HG03439 (cell line): ENCODE measurements at regions not wholly inside any gene's neighbourhood (a gene's known extent, or its start where the extent isn't known, plus 50 kb on each side); places are given as distances from the start of the nearest gene placed in this dataset.

Experiments used
- ATAC-seq: cut with Tn5 transposase; IDR thresholded peaks from one replicate; pipeline ENCODE4 v1.9.1; 2021; ENCODE audit warnings: mild to moderate bottlenecking, moderate library complexity; ENCODE audit not compliant: unreplicated experiment

DNA sequence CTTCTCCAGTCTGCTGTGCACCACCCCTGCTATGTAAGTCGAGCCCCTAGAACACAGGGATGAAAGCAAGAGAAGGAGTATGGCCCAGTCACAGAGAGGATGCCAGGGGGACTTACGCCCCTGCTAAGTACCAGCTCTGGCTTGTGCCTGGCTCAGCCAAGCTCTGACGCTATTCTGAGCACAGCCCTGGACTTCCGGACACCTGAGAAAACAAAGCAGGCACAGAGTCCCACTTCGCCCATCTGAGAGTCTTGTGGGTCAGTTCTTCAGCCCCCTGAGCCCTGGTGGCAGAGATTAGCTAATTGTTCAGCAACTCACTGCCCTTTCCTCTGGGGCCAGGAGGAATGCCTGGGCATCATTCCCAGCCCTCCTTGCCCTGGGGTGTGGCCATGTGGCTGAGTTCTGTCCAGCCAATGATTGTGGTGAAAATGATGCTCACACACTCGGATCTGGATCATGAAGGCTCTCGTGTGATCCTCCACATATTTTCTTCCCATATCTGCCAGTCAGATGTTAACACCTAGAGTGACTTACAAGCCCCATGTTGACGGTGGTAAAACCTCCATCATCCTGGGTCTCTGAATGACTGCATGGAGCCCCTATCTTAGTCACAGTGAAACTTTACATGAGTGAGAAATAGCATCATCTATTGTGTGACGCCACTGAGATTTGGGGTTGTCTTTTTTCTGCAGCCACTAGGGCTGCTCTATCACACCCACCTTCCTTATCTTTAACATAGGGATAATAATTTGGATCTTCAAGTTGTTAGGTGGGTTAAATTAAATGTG is 105.7 kb downstream of the TPRA1 start:
- no peak for ATAC-seq

DNA sequence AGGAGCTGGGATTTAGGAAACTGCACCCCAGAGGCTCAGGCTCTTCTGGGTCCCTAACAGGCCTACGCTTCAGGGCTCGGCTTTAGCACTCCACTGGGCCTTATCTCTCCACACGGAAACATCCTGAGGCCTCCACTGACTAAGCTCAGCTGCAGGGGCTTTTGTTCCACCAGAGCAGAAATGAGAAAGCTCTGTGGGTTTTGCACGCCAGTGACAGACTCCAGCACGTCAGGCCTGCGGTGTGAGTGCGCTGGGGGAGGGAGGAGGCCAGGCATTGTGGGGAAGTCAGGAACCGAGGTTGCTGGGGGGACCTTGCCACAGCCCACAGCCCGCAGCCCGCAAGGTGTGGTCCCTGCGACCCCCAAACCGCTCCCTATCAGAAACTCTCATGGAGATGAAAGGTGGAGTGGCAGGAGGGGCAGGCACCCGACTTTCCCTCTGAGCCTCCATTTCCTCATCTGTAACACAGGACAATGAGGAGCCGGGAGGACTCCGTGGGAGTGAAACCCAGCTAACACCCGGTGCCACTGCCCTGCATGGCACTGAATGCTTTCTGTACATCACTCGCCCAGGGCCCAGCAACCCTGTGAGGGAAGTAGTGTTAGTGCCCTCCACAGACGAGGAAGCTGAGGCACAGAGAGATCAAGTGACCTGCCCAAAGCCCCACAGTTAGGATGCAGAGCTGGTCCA is 106.5 kb downstream of the TPRA1 start:
- ATAC-seq: no peak

DNA sequence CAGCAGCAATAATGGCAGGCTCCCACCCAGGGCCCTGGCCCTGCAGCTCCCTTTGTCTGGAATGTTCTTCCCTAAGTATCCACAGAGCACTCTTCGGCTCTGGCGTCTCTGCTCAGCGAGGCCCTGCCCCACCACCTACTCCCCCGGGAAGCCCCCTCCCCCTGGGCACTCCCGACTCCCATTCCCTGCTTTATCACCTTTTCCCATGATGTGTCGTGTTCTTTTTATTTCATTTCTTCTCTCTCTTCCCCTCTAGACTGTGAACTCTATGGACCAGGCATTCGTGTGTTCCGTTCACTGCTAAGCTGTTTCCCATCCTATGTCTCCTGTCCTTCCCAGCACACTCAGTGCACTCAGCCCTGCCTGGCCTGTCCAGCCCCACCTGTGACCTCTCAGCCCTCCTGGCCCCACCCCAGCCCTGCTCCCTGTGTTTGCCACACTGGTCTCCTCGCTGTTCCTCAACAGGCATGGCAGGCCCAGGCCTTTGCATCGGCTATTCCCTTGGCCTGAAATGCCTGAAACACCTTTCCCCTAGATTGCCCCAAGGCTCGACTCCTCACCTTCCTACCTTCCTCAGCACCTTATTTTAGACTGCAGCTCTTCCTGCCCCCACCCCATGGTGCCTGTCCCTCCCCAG is 107.4 kb downstream of the TPRA1 start:
- ATAC-seq: no peak

DNA sequence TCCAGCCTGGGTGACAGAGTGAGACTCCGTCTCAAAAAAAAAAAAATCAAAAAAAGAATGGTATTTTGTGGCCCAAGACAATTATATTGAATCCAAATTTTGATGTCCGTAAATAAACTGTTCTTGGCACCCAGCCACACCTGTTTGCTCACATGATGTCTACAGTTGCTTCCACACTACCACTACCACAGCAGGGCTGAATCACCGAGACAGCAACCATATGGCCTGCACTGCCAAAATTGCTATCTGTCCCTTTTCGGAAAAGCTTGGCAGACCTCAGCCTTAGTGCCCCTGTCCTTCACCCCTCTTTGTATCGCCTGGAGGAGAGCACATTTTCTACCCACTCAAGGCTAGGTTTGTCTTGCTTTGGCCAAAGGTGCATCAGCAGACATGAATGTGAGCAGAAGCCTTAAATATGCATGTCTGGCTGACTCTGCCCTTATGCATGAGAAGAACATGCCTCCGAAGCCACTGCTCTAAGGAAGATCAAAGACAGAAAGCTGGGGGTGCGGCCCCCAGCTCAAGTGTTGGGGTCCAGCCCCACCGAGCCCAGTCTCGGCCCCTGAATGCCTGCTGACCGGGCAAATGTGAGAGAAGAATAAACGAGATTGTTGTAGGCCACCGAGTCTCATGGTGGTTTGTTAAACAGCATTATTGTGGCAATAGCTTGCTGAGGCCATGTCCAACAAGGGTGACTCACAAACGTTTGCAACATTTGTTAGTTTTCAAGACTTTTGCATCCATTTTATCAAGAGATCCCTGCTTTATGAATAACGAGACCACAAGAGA is 108.1 kb downstream of the TPRA1 start:
- no peak for ATAC-seq

DNA sequence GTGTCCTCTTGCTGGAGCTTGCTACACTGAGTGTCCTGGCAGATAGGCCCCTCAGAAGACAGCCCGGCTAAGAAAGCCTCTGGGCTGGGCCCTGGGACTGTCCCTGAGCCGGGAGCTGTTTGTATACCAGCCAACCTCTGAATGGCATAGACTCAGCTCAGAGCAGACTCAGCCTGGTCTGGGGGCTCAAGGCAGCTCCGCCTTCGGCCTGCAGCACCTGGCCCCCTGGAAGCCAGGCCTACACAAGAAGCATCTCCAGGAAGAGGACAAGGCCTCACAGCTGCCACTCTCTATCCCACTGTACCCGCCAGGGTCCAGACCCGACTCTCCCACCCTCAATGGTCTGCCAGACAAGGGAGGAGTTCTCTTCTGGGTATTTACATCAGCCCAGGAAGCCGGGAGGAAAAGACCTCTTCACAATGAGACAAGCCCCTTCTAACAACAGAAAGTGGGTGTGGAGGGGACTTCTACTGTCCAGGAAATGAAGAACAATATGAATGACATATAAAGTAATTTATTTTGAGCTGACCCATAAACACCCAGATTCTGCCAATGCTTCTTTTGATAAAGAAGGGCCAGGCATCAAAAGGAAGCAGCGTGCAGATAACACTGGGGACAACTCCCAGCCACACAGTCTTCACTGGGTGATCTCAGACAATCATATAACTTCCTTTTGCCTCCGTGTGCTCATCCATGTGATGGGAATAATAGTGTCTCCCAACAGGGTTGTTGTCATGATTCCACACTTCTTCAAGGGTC is 110.2 kb downstream of the TPRA1 start:
- ATAC-seq: no peak

DNA sequence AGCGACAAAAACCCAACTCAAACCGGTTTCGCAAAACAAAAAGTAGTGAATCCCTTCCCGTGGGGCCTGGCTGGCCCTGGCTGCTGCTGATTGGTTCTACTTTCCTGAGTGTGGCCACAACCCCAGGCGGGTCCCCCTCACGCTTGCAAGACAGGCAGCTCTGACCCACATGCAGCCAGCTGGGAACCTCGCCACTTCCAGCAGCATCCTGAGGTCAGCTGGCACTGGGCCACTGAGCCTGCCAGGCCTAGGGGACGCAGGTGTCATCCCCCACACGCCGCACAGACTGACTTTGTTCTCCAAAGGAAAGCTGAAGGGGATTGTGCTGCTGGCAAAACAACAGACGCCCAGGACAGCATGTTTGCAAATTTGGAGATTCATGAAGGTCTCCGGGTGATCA is 111.1 kb downstream of the TPRA1 start:
- no peak for ATAC-seq

DNA sequence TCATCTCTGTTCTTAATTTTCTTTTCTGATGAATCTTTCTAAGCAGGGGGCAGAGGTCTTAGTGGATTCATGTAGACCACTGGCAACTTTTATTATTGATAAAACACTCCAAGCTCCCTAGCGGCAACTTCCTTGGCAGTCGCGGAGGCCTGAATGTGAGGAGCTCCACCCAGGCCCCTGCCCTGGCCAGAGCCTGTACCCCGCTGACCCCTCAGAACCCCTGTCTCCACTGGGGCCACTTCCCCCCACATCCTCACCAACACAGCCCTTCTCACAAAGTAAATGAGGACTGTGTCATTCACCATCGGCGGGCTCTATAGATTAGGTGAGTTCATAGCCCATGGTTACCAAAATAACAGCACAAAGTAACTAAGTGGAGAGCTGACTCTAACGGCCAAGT is 111.6 kb downstream of the TPRA1 start:
- no peak for ATAC-seq

DNA sequence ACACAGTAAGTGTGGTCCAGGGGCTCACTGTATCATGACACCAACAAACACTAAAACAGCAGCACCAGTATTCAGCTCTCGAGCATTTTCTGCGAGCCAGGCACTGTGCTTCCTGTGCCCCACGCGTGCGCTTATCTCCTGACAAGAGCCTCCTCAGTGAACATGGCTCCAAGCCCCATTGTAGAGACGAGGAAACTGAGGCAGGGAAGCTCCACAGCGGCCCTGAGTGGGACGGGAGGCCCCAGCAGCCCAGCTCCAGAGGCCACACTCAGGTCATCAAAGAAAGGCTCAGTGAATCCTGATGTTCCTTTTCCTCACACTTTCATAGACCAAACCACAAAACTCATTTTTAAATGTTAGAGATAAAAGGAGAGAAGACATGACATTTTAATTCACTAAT is 113.1 kb downstream of the TPRA1 start:
- no peak for ATAC-seq

DNA sequence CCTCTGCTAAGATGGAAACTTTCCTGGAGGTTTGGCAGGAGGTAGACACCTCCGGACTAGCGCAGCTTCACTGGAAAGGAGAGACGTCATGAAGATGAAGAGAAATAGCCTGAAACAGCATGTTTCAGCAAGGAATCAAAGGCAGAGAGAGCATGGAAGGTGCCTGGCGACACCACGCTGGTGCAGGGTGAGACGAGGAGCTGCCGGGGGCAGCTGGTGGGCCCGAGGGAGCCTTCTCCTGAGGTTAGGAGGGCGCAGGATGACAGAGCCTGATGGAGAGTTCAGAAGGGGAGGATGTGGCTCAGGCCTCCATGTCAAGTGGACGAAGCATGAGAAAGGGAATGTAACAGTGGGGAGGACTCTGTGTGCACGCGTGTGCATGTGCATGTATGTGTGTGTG is 113.6 kb downstream of the TPRA1 start:
- no peak for ATAC-seq

DNA sequence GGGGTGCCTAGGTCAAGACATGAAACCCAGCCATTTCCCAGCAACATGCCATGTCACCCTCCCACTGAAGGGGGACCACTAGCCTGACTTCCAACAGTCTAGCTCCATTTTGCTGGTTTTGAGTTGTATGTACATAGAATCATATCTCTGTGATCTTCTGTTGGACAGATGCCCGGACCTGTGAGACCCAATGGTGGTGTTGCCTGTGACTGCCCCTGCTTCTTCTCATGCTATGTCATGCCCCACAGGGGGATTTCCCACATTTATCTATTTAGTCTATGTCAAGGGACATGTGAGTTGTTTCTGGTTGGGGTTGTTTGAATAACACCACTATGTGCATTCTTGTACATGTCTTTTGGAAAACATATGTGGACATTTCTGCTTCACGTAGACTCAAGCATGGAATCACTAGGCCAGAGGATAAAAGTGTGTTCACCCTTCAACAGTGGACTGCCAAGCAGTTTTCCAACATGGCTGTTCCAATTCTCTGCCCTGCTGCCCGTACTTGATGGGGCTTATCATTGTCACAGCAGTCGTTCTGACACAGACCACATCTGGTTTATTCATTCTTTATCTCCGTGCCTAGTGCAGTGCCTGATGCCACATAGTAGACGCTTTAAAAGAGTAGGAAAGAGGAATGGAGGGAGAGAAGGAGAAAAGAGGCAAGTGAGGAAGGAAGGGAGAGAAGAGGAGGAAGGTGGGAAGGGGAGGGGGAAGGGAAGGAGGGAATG is 114.4 kb downstream of the TPRA1 start:
- no peak for ATAC-seq

DNA sequence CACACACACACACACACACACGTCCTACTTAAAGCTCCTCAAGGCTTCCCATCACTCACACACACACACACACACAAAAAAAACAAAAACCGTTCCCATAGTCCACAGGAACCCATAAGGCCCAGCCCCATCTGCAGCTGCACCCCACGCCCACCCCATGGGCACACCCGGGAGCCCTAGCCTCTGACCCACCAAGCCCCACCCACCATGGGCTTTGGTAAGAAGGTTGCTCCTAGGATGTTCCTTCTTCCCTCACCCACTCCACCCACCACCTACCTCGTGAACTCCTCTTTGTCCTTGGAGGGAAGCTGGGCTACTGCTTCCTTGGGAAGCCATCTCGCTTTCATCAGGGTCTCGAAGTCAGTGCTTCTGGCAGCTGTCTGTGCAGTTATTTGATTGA is 115.1 kb downstream of the TPRA1 start:
- ATAC-seq: no peak

DNA sequence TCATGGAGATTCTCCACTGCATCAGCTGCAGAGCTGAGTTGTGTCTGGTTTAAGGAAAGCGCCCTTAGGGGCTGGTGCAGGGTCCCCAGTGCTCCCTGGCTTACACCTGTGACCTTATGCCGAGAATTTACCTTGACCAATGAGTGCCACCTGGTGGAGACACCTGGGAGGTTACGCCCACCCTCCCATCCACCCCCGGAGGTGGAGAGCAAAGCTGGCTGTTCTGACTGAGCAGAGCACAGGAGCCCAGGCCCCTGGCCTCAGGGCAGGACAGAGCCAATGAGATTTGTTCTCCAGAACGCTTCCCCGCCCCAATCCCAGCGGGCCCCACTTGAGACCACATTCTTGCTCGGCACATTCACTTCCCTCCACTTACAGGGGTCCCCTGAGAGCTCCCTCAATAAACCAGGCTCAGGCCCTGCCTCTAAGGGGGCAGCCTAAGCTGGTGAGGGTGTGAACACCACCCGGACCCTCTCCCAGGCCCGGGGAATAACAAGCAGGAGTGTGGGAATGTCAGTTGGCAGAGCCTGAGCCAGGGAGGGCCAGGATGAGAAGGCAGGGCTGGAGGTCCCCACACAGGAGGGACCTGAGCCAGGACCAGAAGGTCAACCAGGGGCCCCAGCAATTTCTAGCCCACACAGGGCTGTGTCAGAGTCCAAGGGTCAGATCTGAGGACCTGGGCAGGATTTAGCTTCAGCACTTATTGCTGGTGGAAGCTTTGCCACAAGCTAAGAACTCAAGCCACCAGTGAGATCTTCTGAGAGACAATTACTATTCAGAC is 117.1 kb downstream of the TPRA1 start:
- no peak for ATAC-seq

DNA sequence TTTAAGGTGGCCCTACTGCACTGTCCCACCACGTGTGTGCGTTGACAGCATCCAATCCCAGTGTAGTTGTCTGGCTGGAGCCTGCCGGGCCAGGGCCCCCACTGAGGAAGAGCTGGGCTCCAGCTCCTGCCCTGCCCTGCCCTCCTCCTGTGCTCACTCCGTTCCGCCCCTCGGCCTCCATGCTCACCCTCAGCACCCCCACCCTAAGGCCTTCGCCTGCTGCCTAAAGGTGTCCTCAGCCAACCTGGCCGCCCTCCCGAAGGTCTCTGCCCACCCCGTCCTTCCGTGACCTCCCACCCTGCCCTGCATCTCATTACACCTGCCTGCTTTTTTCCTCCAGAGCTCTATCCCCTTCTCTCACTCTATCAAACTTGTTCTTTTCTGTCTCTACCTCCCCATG is 118.0 kb downstream of the TPRA1 start:
- no peak for ATAC-seq

DNA sequence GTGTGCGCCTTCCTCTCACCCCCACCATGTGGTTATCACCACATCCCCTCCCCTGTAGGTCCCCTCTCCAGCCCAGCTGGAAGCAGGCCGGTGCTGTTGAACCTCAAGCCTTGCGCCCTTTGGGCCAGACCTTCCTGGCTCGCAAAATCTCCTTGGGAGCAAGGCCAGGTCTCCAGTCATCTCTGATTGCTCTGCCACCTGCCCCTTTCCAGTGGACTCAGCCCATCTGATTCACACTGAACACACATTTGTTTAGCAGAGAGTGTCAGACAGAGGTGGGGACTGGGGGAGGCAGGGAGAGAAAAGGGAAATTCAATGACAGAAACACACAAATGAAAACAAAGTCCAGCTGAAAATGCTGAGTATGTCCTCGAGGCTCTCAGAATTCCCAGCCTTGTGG is 119.4 kb downstream of the TPRA1 start:
- no peak for ATAC-seq

DNA sequence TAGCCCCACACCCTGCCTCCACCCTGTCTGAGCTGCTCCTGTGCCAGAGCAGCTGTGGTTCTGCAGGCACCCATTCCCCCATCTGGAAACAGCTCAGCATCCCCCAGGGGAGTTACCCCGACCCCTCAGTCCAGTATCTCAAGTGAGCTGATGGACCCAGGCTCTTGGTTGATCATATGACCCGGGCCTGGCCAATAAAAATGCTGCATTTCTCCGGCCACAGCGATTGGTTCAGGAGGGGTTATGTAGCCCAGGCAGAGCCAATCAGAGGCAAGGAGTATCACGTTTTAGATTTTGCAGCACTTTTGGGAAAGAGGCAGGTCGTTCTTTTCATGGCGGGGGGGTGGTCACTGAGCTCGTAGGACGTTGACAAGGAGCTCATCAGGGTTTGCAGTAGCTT is 120.8 kb downstream of the TPRA1 start:
- no peak for ATAC-seq

DNA sequence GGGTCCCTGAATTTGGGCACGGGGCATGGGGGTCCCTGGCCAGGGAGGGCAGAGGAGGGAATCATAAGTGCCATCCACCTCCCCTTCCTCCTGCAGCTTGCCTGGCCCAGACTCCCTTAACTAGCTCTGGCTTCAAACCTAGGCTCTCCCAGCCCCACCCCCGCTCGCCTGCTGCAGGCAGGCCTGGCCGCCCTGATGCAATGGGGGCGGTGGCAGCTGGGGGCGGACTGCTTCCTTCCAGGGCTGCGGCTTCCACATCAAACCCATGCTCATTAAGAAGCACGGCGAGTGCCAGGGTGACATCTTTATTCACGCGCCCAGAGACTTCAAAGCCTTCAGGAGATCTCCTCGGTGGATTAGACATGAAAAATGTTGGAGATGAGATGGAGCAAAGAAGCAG is 123.1 kb downstream of the TPRA1 start:
- ATAC-seq: no peak

DNA sequence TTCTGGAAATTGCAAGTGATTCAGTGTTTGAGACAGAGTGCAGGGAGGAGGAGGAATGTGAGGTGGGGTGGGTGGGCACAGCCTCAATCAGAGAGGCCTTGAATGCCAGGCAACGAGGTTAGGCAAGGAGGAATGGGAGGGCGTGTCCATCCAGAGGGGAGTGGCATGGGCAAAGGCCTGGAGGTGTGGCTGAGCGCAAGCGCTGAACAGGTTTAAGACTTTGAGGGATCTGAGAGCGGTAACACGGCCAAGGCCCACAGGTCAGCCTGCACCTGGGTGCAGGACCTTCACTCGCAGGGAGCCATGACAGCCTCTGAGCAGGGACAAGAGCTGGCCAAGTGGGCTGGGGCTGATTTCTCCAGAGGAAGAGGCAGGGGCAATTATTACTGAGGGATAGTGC is 125.9 kb downstream of the TPRA1 start:
- ATAC-seq: no peak

DNA sequence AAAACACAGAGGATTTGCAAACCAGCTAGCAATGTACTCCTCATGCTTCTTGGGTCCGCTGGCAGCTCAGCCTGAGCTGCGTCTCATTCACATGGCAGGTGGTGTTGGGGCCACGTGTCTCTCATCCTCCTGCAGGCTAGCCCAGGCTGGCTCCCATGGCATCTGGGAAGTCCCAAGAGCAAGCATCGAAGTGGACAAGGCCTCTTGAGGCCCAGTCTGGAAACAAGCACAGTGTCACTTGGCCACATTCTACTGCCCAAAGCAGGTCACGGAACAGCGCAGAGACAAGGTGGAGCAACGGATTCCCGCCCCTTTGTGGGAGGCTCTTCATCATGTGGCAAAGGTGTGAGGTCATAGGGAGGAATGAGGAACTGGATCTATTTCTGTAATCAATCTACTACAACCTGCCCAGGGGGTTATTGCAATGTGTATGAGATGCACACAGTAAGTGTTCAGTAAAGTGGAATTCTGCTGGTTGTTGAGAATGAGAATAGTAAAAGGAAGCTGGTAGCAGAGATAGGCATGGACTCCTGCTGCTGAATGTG is 128.3 kb downstream of the TPRA1 start:
- no peak for ATAC-seq
